GM23248 (cell line): ENCODE measurements at regions not wholly inside any gene's neighbourhood (a gene's known extent, or its start where the extent isn't known, plus 50 kb on each side); places are given as distances from the start of the nearest gene placed in this dataset.
"Not testable (repeated sequence)": the region's sequence is repeated elsewhere in the genome, so short reads cannot be mapped to it uniquely, and the experiment has no call there.

Source experiments
- DNase-seq: peaks from one replicate; pipeline ENCODE4 v3.0.0-alpha.2; 2015
- H2AFZ ChIP-seq: fragments of 200-600 bp; sonication (generic); 2 replicates; pipeline ENCODE4 v1.6.1; 2016; ENCODE audit warnings: antibody characterized with exemption
- H3F3A ChIP-seq: fragments of 200-600 bp; sonication (generic); 2 replicates; pipeline ENCODE4 v1.6.1; 2016; ENCODE audit warnings: mild to moderate bottlenecking, antibody characterized with exemption, mixed run types; ENCODE audit not compliant: insufficient read depth
- H3K27ac ChIP-seq: fragments of 200-600 bp; sonication (generic); 2 replicates; pipeline ENCODE4 v1.5.1; 2016; ENCODE audit warnings: mild to moderate bottlenecking
- H3K27me3 ChIP-seq: fragments of 200-600 bp; sonication (generic); replicated peaks from 2 replicates; pipeline ENCODE4 v1.6.1; 2016; ENCODE audit warnings: mild to moderate bottlenecking; ENCODE audit not compliant: insufficient read depth
- H3K36me3 ChIP-seq: fragments of 200-600 bp; sonication (generic); 2 replicates; pipeline ENCODE4 v1.6.1; 2016; ENCODE audit warnings: low read depth, mild to moderate bottlenecking
- H3K4me1 ChIP-seq: fragments of 200-600 bp; sonication (generic); 2 replicates; pipeline ENCODE4 v1.6.1; 2016; ENCODE audit warnings: mild to moderate bottlenecking; ENCODE audit not compliant: insufficient read depth
- H3K4me2 ChIP-seq: fragments of 200-600 bp; sonication (generic); one replicate; pipeline ENCODE4 v1.6.1; 2016; ENCODE audit warnings: mild to moderate bottlenecking; ENCODE audit not compliant: unreplicated experiment
- H3K4me3 ChIP-seq: fragments of 200-600 bp; sonication (generic); 2 replicates; pipeline ENCODE4 v1.5.1; 2016; ENCODE audit warnings: mild to moderate bottlenecking
- H3K79me2 ChIP-seq: fragments of 200-600 bp; sonication (generic); 2 replicates; pipeline ENCODE4 v1.6.1; 2016; ENCODE audit warnings: mild to moderate bottlenecking; ENCODE audit not compliant: insufficient read depth
- H3K9ac ChIP-seq: fragments of 200-600 bp; sonication (generic); 2 replicates; pipeline ENCODE4 v1.6.1; 2016; ENCODE audit warnings: mild to moderate bottlenecking
- H3K9me2 ChIP-seq: fragments of 200-600 bp; sonication (generic); 2 replicates; pipeline ENCODE4 v1.6.1; 2016; ENCODE audit warnings: mixed run types, mild to moderate bottlenecking, moderate library complexity; ENCODE audit not compliant: insufficient read depth
- H3K9me3 ChIP-seq: fragments of 200-600 bp; sonication (generic); one replicate; pipeline ENCODE4 v1.6.1; 2017; ENCODE audit warnings: low read depth
- H4K20me1 ChIP-seq: fragments of 200-600 bp; sonication (generic); 2 replicates; pipeline ENCODE4 v1.6.0; 2016; ENCODE audit not compliant: insufficient read depth
- EZH2 ChIP-seq: fragments of 200-600 bp; sonication (generic); IDR thresholded peaks from 2 replicates; pipeline ENCODE4 v1.6.1; 2018; ENCODE audit warnings: antibody characterized with exemption, mild to moderate bottlenecking; ENCODE audit not compliant: insufficient read depth, poor library complexity, severe bottlenecking
- EZH2phosphoT487 ChIP-seq: fragments of 200-600 bp; sonication (generic); IDR thresholded peaks from 2 replicates; pipeline ENCODE4 v1.6.1; 2018; ENCODE audit warnings: antibody characterized with exemption, moderate library complexity, mild to moderate bottlenecking, low read depth; ENCODE audit not compliant: insufficient read depth
- WGBS, 2 experiments: methylation state at CpG; one replicate each; pipeline ENCODE4 v1.1.6; 2015 to 2017; ENCODE audit warnings: low lambda C conversion rate in 2 of 2, low coverage in 1 of 2; ENCODE audit errors: missing lambda C conversion rate in 2 of 2; 5-methylcytosine and 5-hydroxymethylcytosine counted together
- in situ Hi-C: fragments of 300-500 bp; cut with MboI; formaldehyde crosslinking; loops from 2 replicates; pipeline ENCODE4 v1.15.0; 2020

DNA sequence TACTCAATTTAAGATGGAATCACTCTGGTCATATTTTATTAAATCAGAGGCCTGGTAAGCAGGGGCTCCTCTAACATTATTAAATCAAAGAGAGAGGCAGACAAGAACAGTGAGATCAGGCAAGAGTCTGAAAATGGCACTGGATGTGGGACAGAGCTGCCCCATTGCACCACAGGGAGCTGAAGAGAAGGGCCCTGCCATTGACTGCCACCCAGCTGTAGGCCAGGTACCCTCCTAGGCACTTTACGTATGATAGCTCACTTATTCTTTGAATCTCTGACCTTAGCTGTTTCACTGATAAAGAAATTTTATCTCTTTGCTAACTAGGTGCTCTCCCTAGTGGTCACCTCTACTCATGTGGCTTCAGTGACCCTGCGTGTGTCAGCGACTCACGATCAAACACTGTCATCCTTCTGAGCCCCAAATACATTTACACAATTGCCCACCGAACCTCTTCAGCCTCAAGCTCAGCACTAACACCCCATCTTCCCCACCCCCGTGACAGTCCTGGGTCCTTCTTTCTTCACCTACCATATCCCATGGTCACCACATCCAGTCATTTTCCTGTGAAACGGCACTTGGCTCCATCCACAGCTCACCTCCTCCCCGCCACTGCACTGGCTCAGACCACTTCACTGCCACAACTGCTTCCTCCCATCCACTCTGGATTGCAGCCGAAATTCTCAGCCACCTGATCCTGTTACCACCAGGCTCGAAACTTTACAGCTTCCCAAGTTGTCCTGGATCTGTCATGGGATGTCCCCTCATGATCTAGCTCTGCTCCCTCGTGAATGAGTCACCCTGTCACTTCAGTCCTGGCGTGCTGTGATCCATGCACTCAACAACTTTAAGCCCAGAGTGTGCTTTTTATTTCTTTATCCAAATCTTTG lies 97.3 kb upstream of the SYT6 start:
- WGBS, 2 experiments: 50 to 52% methylated on average over 12 of the region's 12 CpGs
- no peaks in the 10 kb centered on the region for H3K9me2 ChIP-seq
- TF ChIP-seq EZH2phosphoT487: no peak
- no peak for TF ChIP-seq EZH2
- DNase-seq: no peak
- no peaks in the 10 kb centered on the region for H3F3A ChIP-seq
- no peaks in the 10 kb centered on the region for H3K36me3 ChIP-seq
- H3K4me3 ChIP-seq: no peak overlapping the region
- no peak overlapping the region for H3K9ac ChIP-seq
- H3K27me3 ChIP-seq: peaks cover 7% of the 10 kb centered on the region
- no peak overlapping the region for H2AFZ ChIP-seq
- peaks cover 6% of the 10 kb centered on the region for H3K9me3 ChIP-seq
- in situ Hi-C loops: no loop called here
- no peak overlapping the region for H3K27ac ChIP-seq
- no peaks in the 10 kb centered on the region for H3K4me1 ChIP-seq
- H4K20me1 ChIP-seq: no peaks in the 10 kb centered on the region
- H3K79me2 ChIP-seq: no peaks in the 10 kb centered on the region
- H3K4me2 ChIP-seq: no peak overlapping the region

DNA sequence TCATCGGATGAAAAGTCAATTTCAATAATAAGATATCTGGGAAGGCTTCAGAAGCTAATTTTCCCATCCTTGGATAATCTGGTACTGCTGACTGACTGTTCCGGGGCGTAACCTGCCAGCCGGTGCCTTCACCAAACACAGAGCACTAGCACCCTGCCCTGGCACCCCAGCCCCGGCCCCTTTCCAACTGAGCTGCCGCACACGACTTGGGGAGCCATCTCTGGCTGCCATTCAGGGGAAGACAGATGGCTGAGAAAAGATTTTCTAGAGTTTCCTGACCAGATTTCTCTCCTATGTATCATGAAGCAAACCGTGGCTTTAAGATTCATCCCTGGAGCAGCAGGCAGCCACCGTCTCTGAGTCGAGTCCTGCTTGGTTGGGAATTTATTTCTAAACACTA lies 96.0 kb upstream of the SYT6 start:
- Histone ChIP-seq H2AFZ (no peak overlapping the region), H3K9me2 (no peaks in the 10 kb centered on the region), H3K4me3 (no peak overlapping the region), H3K9ac (no peak overlapping the region), H3K79me2 (no peaks in the 10 kb centered on the region), H3K27ac (no peak overlapping the region), H3K4me1 (no peaks in the 10 kb centered on the region), H3K9me3 (peaks cover 2% of the 10 kb centered on the region), H3F3A (no peaks in the 10 kb centered on the region), H3K36me3 (no peaks in the 10 kb centered on the region), H4K20me1 (no peaks in the 10 kb centered on the region), H3K4me2 (no peak overlapping the region), H3K27me3 (peaks cover 7% of the 10 kb centered on the region)
- no peak for TF ChIP-seq EZH2
- in situ Hi-C loops: no loop called here
- DNase-seq: no peak
- WGBS, 2 experiments: 55 to 61% methylated on average over 10 of the region's 10 CpGs

DNA sequence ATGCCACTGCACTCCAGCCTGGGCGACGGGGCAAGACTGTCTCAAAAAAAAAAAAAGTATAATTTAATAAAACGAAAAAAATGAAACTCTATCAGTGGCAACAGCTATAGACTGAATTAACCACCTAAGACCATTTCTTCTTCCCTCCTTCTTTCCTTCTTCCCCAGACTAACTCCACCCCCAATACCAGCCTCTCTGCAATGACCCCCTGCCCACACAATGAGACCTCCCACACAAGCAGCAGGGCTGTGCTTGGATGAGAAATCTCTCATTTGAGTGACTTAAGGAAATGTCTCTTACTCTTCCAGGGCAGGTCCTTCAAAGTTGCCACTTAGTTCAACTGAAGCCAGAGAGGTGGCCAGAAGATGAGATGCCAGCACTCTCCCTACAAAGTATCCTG lies 94.5 kb upstream of the SYT6 start:
- Histone ChIP-seq H3K27me3 (peaks cover 7% of the 10 kb centered on the region), H3K9me3 (no peaks in the 10 kb centered on the region), H3K4me2 (no peak overlapping the region), H3K79me2 (no peaks in the 10 kb centered on the region), H4K20me1 (no peaks in the 10 kb centered on the region), H3K4me1 (no peaks in the 10 kb centered on the region), H3K4me3 (no peak overlapping the region), H3K9me2 (no peaks in the 10 kb centered on the region), H3F3A (no peaks in the 10 kb centered on the region), H3K36me3 (no peaks in the 10 kb centered on the region), H2AFZ (no peak overlapping the region), H3K9ac (no peak overlapping the region), H3K27ac (no peak overlapping the region)
- in situ Hi-C loops: no loop called here
- TF ChIP-seq EZH2phosphoT487 (no peak), EZH2 (no peak)
- DNase-seq: no peak
- WGBS, 2 experiments: 13 to 62% methylated on average over 1 to 3 of the region's 3 CpGs

DNA sequence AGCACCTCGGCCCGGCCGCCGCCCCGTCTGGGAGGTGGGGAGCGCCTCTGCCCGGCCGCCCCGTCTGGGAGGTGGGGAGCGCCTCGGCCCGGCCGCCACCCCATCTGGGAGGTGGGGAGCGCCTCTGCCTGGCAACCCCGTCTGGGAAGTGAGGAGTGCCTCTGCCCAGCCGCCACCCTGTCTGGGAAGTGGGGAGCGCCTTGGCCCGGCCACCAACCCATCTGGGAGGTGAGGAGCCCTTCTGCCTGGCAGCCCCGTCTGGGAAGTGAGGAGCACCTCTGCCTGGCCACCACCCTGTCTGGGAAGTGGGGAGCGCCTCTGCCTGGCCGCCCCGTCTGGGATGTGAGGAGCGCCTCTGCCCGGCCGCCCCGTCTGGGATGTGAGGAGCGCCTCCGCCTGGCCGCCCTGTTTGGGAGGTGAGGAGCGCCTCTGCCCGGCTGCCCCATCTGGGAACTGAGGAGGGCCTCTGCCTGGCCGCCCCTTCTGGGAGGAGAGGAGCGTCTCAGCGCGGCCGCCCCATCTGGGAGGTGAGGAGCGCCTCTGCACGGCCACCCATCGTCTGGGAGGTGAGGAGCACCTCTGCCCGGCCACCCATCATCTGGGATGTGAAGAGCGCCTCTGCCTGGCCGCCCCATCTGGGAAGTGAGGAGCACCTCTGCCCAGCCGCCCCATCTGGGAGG lies 89.0 kb upstream of the SYT6 start:
- H3K4me2 ChIP-seq, H3K27ac ChIP-seq, H3F3A ChIP-seq, DNase-seq, H4K20me1 ChIP-seq, H3K9me2 ChIP-seq, H3K4me3 ChIP-seq, H3K4me1 ChIP-seq, H3K9ac ChIP-seq, in situ Hi-C loops, H3K36me3 ChIP-seq, H3K79me2 ChIP-seq, H2AFZ ChIP-seq, H3K27me3 ChIP-seq, H3K9me3 ChIP-seq: not testable (repeated sequence)
- WGBS, 2 experiments: 78 to 81% methylated on average over 11 to 36 of the region's 43 CpGs
